Lung (tissue), 11 donors: ENCODE measurements at regions not wholly inside any gene's neighbourhood (a gene's known extent, or its start where the extent isn't known, plus 50 kb on each side); places are given as distances from the start of the nearest gene placed in this dataset.

Experiments
- ATAC-seq: fragments of 200-7000 bp; cut with Tn5 transposase; one replicate; pipeline ENCODE4 v1.9.1; 2020; ENCODE audit warnings: moderate number of reproducible peaks; ENCODE audit not compliant: insufficient read depth, low FRiP score
- DNase-seq, 3 donors: peaks; one replicate each; pipeline ENCODE4 v3.0.0-alpha.2; 2013 to 2017
- H3K27ac ChIP-seq, 2 donors: one replicate each; pipeline ENCODE4 v1.5.1; 2013; ENCODE audit warnings: mild to moderate bottlenecking in 2 of 2, moderate library complexity in 2 of 2, control low read depth in 1 of 2, inconsistent platforms in 1 of 2, low read depth in 1 of 2, low read length in 1 of 2
- H3K27me3 ChIP-seq, 3 donors: one replicate each; pipeline ENCODE4 v1.5.1; 2013; ENCODE audit warnings: low read length in 2 of 3; ENCODE audit not compliant: control insufficient read depth in 3 of 3, insufficient read depth in 3 of 3
- H3K36me3 ChIP-seq, 4 donors: one replicate each; pipeline ENCODE4 v1.5.1; 2013; ENCODE audit warnings: low read length in 4 of 4, mild to moderate bottlenecking in 1 of 4, moderate library complexity in 1 of 4; ENCODE audit not compliant: control insufficient read depth in 4 of 4, insufficient read depth in 4 of 4
- H3K4me1 ChIP-seq, 5 donors: one replicate each; pipeline ENCODE4 v1.5.1; 2013; ENCODE audit warnings: low read length in 5 of 5, mild to moderate bottlenecking in 2 of 5, moderate library complexity in 1 of 5; ENCODE audit not compliant: control insufficient read depth in 5 of 5, insufficient read depth in 5 of 5
- H3K4me3 ChIP-seq: one replicate; pipeline ENCODE4 v1.5.1; 2013; ENCODE audit warnings: mild to moderate bottlenecking, control low read depth, moderate library complexity
- H3K9ac ChIP-seq, 2 donors: one replicate each; pipeline ENCODE4 v1.5.1; 2013; ENCODE audit warnings: low read length in 2 of 2, control low read depth in 1 of 2; ENCODE audit not compliant: insufficient read depth in 1 of 2
- H3K9me3 ChIP-seq, 4 donors: one replicate each; pipeline ENCODE4 v1.5.1; 2013; ENCODE audit warnings: low read length in 3 of 4, mild to moderate bottlenecking in 1 of 4, moderate library complexity in 1 of 4; ENCODE audit not compliant: control insufficient read depth in 4 of 4, insufficient read depth in 3 of 4
- CTCF ChIP-seq: IDR thresholded peaks from 2 replicates; pipeline ENCODE4 v1.5.1; 2012; ENCODE audit warnings: mild to moderate bottlenecking; ENCODE audit errors: control extremely low read depth, extremely low read depth
- WGBS, 2 donors: extraction: QIAGEN DNeasy Blood & Tissue Kit; methylation state at CpG; one replicate each; pipeline ENCODE4 v1.1.7; 2013; 5-methylcytosine and 5-hydroxymethylcytosine counted together
- donor health status: control.
- donor health status: control.
- donor health status: Bipolar disorder and iron deficiency.
- donor health status: healthy.
- donor health status: DM: yes; HTN: yes; CAD: no.

GRCh38 chr4:189126040-189126439, 814.6 kb upstream of the FRG1 start:
- H3K9ac ChIP-seq = no peak overlapping the region
- DNase-seq = no peak
- H3K27me3 ChIP-seq = no peaks in the 10 kb centered on the region
- no peak for TF ChIP-seq CTCF
- no peak overlapping the region for H3K27ac ChIP-seq
- no peak overlapping the region for H3K4me3 ChIP-seq
- no peak for ATAC-seq
- no peaks in the 10 kb centered on the region for H3K4me1 ChIP-seq
- H3K36me3 ChIP-seq = no peaks in the 10 kb centered on the region
- WGBS, 2 donors = 47 to 50% methylated on average over 2 of the region's 2 CpGs
- H3K9me3 ChIP-seq = no peaks in the 10 kb centered on the region

- Histone ChIP-seq H3K9ac (no peak overlapping the region), H3K9me3 (peaks cover 0 to 3% (median 0%) of the 10 kb centered on the region in 4 donors), H3K4me1 (no peaks in the 10 kb centered on the region), H3K27me3 (no peaks in the 10 kb centered on the region), H3K27ac (no peak overlapping the region), H3K4me3 (no peak overlapping the region), H3K36me3 (no peaks in the 10 kb centered on the region)
- no peak for DNase-seq
- no peak for TF ChIP-seq CTCF
- ATAC-seq = no peak
- 79 to 89% methylated on average over 4 of the region's 4 CpGs for WGBS, 2 donors
Measured at GRCh38 chr4:189128341-189128740, 812.3 kb upstream of the FRG1 start.

GRCh38 chr4:189129044-189129694, 811.5 kb upstream of the FRG1 start:
- Histone ChIP-seq H3K9ac (no peak overlapping the region), H3K36me3 (no peaks in the 10 kb centered on the region), H3K27me3 (no peaks in the 10 kb centered on the region), H3K4me1 (no peaks in the 10 kb centered on the region), H3K9me3 (peaks cover 0 to 4% (median 0%) of the 10 kb centered on the region in 4 donors), H3K27ac (no peak overlapping the region), H3K4me3 (no peak overlapping the region)
- DNase-seq (no peak), ATAC-seq (no peak)
- TF ChIP-seq CTCF = no peak
- WGBS, 2 donors = 67 to 69% methylated on average over 10 of the region's 10 CpGs

- ATAC-seq = no peak
- H3K4me1 ChIP-seq = no peaks in the 10 kb centered on the region
- peaks cover 0 to 4% (median 0%) of the 10 kb centered on the region in 4 donors for H3K9me3 ChIP-seq
- TF ChIP-seq CTCF = no peak
- H3K9ac ChIP-seq = no peak overlapping the region
- H3K4me3 ChIP-seq = no peak overlapping the region
- 88 to 93% methylated on average over 4 of the region's 4 CpGs for WGBS, 2 donors
- H3K27me3 ChIP-seq = no peaks in the 10 kb centered on the region
- no peak overlapping the region for H3K27ac ChIP-seq
- H3K36me3 ChIP-seq = no peaks in the 10 kb centered on the region
- no peak for DNase-seq
Measured at GRCh38 chr4:189131118-189131517, 809.6 kb upstream of the FRG1 start.
